Ascending aorta (tissue), 2 donors: ENCODE measurements at regions not wholly inside any gene's neighbourhood (a gene's known extent, or its start where the extent isn't known, plus 50 kb on each side); places are given as distances from the start of the nearest gene placed in this dataset.

Source experiments
- DNase-seq, 2 donors: peaks; one replicate each; pipeline ENCODE4 v3.0.0-alpha.2; 2019; ENCODE audit warnings: low spot score in 2 of 2
- H3K27ac ChIP-seq, 2 donors: fragments of 200-600 bp; sonication (generic); one replicate each; pipeline ENCODE4 v1.5.1; 2016 to 2017; ENCODE audit warnings: mild to moderate bottlenecking in 1 of 2
- H3K27me3 ChIP-seq: fragments of 200-600 bp; sonication (generic); one replicate; pipeline ENCODE4 v1.5.1; 2017
- H3K36me3 ChIP-seq, 2 donors: fragments of 200-600 bp; sonication (generic); one replicate each; pipeline ENCODE4 v1.5.1; 2016
- H3K4me1 ChIP-seq, 2 donors: fragments of 200-600 bp; sonication (generic); one replicate each; pipeline ENCODE4 v1.5.1; 2016 to 2017; ENCODE audit warnings: mild to moderate bottlenecking in 1 of 2
- H3K4me3 ChIP-seq, 2 donors: fragments of 200-600 bp; sonication (generic); one replicate each; pipeline ENCODE4 v1.5.1; 2016 to 2017; ENCODE audit warnings: mild to moderate bottlenecking in 1 of 2
- H3K9me3 ChIP-seq, 2 donors: fragments of 200-600 bp; sonication (generic); one replicate each; pipeline ENCODE4 v1.5.1; 2016
- intact Hi-C: fragments of 100-400 bp; cut with DNase I; formaldehyde crosslinking; loops from one replicate; pipeline ENCODE4 v1.15.1; 2023
- TF ChIP-seq, protein P1 (sequence below), 3 experiments: fragments of 200-600 bp in 2 of 3; fragments of 450-650 bp in 1 of 3; sonication (generic) in 2 of 3; IDR thresholded peaks; one replicate each; pipeline ENCODE4 v1.5.1; 2016 to 2019; ENCODE audit warnings: antibody characterized with exemption in 3 of 3, mild to moderate bottlenecking in 1 of 3, moderate library complexity in 1 of 3

- Histone ChIP-seq H3K4me3 (no peak overlapping the region), H3K27ac (no peak overlapping the region), H3K36me3 (no peaks in the 10 kb centered on the region), H3K27me3 (no peaks in the 10 kb centered on the region), H3K9me3 (no peaks in the 10 kb centered on the region), H3K4me1 (no peaks in the 10 kb centered on the region)
- TF ChIP-seq, protein P1, sequence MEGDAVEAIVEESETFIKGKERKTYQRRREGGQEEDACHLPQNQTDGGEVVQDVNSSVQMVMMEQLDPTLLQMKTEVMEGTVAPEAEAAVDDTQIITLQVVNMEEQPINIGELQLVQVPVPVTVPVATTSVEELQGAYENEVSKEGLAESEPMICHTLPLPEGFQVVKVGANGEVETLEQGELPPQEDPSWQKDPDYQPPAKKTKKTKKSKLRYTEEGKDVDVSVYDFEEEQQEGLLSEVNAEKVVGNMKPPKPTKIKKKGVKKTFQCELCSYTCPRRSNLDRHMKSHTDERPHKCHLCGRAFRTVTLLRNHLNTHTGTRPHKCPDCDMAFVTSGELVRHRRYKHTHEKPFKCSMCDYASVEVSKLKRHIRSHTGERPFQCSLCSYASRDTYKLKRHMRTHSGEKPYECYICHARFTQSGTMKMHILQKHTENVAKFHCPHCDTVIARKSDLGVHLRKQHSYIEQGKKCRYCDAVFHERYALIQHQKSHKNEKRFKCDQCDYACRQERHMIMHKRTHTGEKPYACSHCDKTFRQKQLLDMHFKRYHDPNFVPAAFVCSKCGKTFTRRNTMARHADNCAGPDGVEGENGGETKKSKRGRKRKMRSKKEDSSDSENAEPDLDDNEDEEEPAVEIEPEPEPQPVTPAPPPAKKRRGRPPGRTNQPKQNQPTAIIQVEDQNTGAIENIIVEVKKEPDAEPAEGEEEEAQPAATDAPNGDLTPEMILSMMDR (IDR thresholded peaks at IDR 0.05) = no peak
- no peak for DNase-seq
- intact Hi-C loops = no loop called here
Measured at GRCh38 chr4:30641345-30641744, 78.8 kb upstream of the PCDH7 start.

- Histone ChIP-seq H3K36me3 (no peaks in the 10 kb centered on the region), H3K27me3 (no peaks in the 10 kb centered on the region), H3K4me3 (no peak overlapping the region), H3K4me1 (no peaks in the 10 kb centered on the region), H3K27ac (no peak overlapping the region), H3K9me3 (no peaks in the 10 kb centered on the region)
- intact Hi-C loops = no loop called here
- TF ChIP-seq, protein P1 (IDR thresholded peaks at IDR 0.05) = no peak
- DNase-seq = no peak
Measured at GRCh38 chr4:30642567-30642966, 77.6 kb upstream of the PCDH7 start.

DNA sequence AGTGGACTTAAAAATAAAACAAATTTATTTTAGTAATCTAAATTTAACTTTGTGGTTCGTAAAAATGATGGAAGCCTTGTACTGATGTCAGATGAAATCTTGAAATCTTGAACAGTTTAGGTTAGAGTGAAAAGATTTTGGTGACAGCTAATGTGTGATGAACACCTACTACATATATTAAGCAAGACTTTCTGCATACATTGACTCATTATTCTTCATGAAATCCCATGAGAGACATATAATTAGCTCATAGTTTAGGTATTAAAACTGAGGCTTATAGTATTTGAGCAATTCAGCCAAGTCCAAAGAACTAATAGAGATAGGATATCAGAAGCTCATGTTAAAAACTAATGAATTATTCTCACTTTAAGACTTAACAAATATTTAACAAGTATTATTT lies 66.9 kb upstream of the PCDH7 start:
- intact Hi-C loops = no loop called here
- DNase-seq = no peak
- Histone ChIP-seq H3K27ac (no peak overlapping the region), H3K4me1 (no peaks in the 10 kb centered on the region), H3K9me3 (no peaks in the 10 kb centered on the region), H3K36me3 (no peaks in the 10 kb centered on the region), H3K4me3 (no peak overlapping the region), H3K27me3 (no peaks in the 10 kb centered on the region)
- TF ChIP-seq, protein P1 (IDR thresholded peaks at IDR 0.05) = no peak

GRCh38 chr4:30656828-30657227 lies 63.3 kb upstream of the PCDH7 start:
- Histone ChIP-seq H3K4me1 (no peaks in the 10 kb centered on the region), H3K9me3 (no peaks in the 10 kb centered on the region), H3K27me3 (no peaks in the 10 kb centered on the region), H3K4me3 (no peak overlapping the region), H3K27ac (no peak overlapping the region), H3K36me3 (no peaks in the 10 kb centered on the region)
- TF ChIP-seq, protein P1 (IDR thresholded peaks at IDR 0.05) = no peak
- DNase-seq = no peak
- intact Hi-C loops = no loop called here

DNA sequence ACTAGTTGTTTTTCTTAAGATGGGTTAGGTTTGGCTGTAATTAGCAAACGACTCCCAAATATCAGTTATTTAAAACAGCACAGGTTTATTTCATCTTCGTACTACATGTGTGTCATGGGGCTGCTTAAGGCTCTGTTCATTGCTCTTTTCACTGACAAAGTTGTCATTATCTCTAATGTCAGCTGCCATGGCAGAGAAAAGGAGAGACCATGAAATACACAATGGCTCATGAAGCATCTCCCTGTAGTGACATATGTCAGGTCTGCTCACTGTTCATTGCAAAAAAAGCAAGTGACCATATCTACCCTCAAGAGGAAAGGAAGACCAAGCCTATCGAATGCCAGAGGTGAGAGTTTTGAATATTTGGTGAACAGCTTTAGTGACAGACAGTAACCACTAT lies 52.2 kb upstream of the PCDH7 start:
- intact Hi-C loops = no loop called here
- Histone ChIP-seq H3K27me3 (no peaks in the 10 kb centered on the region), H3K4me3 (no peak overlapping the region), H3K4me1 (no peaks in the 10 kb centered on the region), H3K36me3 (no peaks in the 10 kb centered on the region), H3K9me3 (no peaks in the 10 kb centered on the region), H3K27ac (no peak overlapping the region)
- TF ChIP-seq, protein P1 (IDR thresholded peaks at IDR 0.05) = no peak
- DNase-seq = no peak

DNA sequence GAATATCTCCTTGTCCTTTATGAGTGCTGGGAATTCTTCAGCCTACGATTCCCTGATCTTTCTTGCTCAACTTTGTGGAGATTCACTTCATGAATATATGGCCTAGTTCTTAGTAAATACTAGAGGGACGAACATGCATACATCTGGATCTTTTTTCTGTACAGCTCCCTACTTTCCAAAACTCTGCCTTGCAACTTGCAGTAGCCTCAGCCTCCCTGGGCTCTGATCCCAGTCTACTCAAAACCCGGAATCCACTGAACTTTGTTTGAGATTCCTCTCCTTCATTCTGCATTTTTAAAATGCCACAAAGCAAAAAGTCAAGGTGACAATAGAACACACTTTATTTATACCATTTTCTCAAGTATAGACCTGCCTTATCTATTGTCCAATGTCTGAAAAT lies 50.0 kb upstream of the PCDH7 start:
- H3K4me3 ChIP-seq = no peak overlapping the region
- H3K9me3 ChIP-seq = no peaks in the 10 kb centered on the region
- H3K27ac ChIP-seq = no peak overlapping the region
- no peaks in the 10 kb centered on the region for H3K27me3 ChIP-seq
- no peaks in the 10 kb centered on the region for H3K36me3 ChIP-seq
- intact Hi-C loops = no loop called here
- TF ChIP-seq, protein P1 (IDR thresholded peaks at IDR 0.05) = no peak
- no peaks in the 10 kb centered on the region for H3K4me1 ChIP-seq
- DNase-seq = no peak
